ENCODE measurements at regions not wholly inside any gene's neighbourhood (a gene's known extent, or its start where the extent isn't known, plus 50 kb on each side); places are given as distances from the start of the nearest gene placed in this dataset.

GRCh38 chr5:56360816-56361215 lies 127.7 kb upstream of the ANKRD55 start:
- no peaks in the 10 kb centered on the region for H3K36me3 ChIP-seq
- DNase-seq, result no peak
- no peaks in the 10 kb centered on the region for H3K9me3 ChIP-seq
- H3K27ac ChIP-seq, result no peak overlapping the region
- H3K4me1 ChIP-seq, result peaks cover 0 to 38% (median 19%) of the 10 kb centered on the region in 9 donors
- no peak for ATAC-seq
- TF ChIP-seq CTCF (IDR thresholded peaks at IDR 0.05), result no peak
- H3K4me3 ChIP-seq, result no peak overlapping the region
- intact Hi-C loops (cut with DNase I), result no loop called here
- WGBS, 2 donors, result 88 to 90% methylated on average over 6 of the region's 6 CpGs
- H3K27me3 ChIP-seq, result no peaks in the 10 kb centered on the region

GRCh38 chr5:56359809-56360685 lies 126.9 kb upstream of the ANKRD55 start:
- Histone ChIP-seq H3K27ac (peak overlapping the region in 2 of 10 donors; percentile 0 to 37), H3K9me3 (no peaks in the 10 kb centered on the region), H3K36me3 (no peaks in the 10 kb centered on the region), H3K4me1 (peaks cover 0 to 41% (median 22%) of the 10 kb centered on the region in 9 donors), H3K4me3 (no peak overlapping the region), H3K27me3 (no peaks in the 10 kb centered on the region)
- intact Hi-C loops (cut with DNase I), result loop anchor here in 1 of 10 donors (10.0 kb wide), 2 partner anchors 105 to 455 kb away; partner anchors contain the start of gene MAP3K1
- TF ChIP-seq CTCF (IDR thresholded peaks at IDR 0.05), result no peak
- no peak for DNase-seq
- WGBS, 2 donors, result 84 to 85% methylated on average over 7 of the region's 7 CpGs
- no peak for ATAC-seq

GRCh38 chr5:56358703-56359681 lies 125.9 kb upstream of the ANKRD55 start:
- Histone ChIP-seq H3K9me3 (no peaks in the 10 kb centered on the region), H3K4me3 (no peak overlapping the region), H3K27me3 (no peaks in the 10 kb centered on the region), H3K4me1 (peaks cover 0 to 46% (median 22%) of the 10 kb centered on the region in 9 donors), H3K27ac (peak overlapping the region in 5 of 10 donors; percentile 1 to 37 (median 33)), H3K36me3 (no peaks in the 10 kb centered on the region)
- intact Hi-C loops (cut with DNase I), result loop anchor here in 1 of 10 donors (10.0 kb wide), 2 partner anchors 106 to 456 kb away; partner anchors contain the start of gene MAP3K1
- DNase-seq (peak; percentile 24 to 26), ATAC-seq (peak; percentile 56 to 82 (median 69))
- no peak for TF ChIP-seq CTCF (IDR thresholded peaks at IDR 0.05)
- WGBS, 2 donors, result 53 to 67% methylated on average over 11 to 12 of the region's 12 CpGs

- ATAC-seq (no peak), DNase-seq (no peak)
- no peaks in the 10 kb centered on the region for H3K27me3 ChIP-seq
- H3K4me1 ChIP-seq, result peaks cover 0 to 56% (median 23%) of the 10 kb centered on the region in 9 donors
- H3K27ac ChIP-seq, result no peak overlapping the region
- WGBS, 2 donors, result 93 to 100% methylated on average over 1 of the region's 1 CpG
- H3K9me3 ChIP-seq, result no peaks in the 10 kb centered on the region
- no peak for TF ChIP-seq CTCF (IDR thresholded peaks at IDR 0.05)
- intact Hi-C loops (cut with DNase I), result loop anchor here in 1 of 10 donors (10.0 kb wide), 2 partner anchors 107 to 457 kb away; partner anchors contain the start of gene MAP3K1
- H3K36me3 ChIP-seq, result no peaks in the 10 kb centered on the region
- no peak overlapping the region for H3K4me3 ChIP-seq
These were observed 124.9 kb upstream of the ANKRD55 start for GRCh38 chr5:56358046-56358445.

Measured in heart right ventricle (tissue), 16 donors.